ENCODE measurements at regions not wholly inside any gene's neighbourhood (a gene's known extent, or its start where the extent isn't known, plus 50 kb on each side); places are given as distances from the start of the nearest gene placed in this dataset.

DNA sequence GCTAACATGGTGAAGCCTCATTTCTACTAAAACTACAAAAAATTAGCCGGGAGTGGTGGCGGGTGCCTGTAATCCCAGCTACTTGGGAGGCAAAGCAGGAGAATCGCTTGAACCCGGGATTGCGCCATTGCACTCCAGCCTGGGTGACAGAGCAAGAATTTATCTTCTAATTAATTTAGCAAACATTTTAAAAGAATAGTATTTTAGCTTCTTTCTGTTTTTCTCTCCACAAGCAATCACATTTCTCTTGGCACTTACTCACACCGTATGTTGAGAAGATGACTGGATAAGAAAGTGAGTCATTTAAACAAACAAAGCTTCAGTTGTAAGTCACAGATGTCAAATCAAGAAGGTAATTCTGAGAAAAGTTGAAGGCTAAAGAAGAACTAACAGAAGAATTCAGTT, 264.0 kb downstream of the ARL4A start:
- Histone ChIP-seq H3K27me3 (replicated peaks; ENCODE audit: insufficient read depth, low read length) (no peaks in the 10 kb centered on the region), H3K4me3 (ENCODE audit: low read length) (no peak overlapping the region), H3K27ac (ENCODE audit: low read length) (no peak overlapping the region), H3K4me1 (ENCODE audit: low read length) (no peaks in the 10 kb centered on the region), H4K20me1 (ENCODE audit: insufficient read depth, low read length) (no peaks in the 10 kb centered on the region), H3K9ac (ENCODE audit: low read length) (no peak overlapping the region), H3F3A (ENCODE audit: insufficient read depth, low read length) (no peaks in the 10 kb centered on the region), H3K4me2 (ENCODE audit: low read depth, low read length) (no peak overlapping the region), H3K36me3 (replicated peaks; ENCODE audit: insufficient read depth, low read length) (no peaks in the 10 kb centered on the region), H2AFZ (ENCODE audit: low read length) (no peak overlapping the region), H3K79me2 (ENCODE audit: low read length) (no peaks in the 10 kb centered on the region), H3K9me3 (replicated peaks; ENCODE audit: insufficient read depth, low read length) (no peaks in the 10 kb centered on the region), H3K9me2 (replicated peaks; ENCODE audit: insufficient read depth, low read length) (no peaks in the 10 kb centered on the region)
- TF ChIP-seq EZH2phosphoT487 (IDR thresholded peaks at IDR 0.05; ENCODE audit: low read length) (no peak), EZH2 (optimal IDR thresholded peaks at IDR 0.05; ENCODE audit: low read depth, low read length) (no peak)
- TF ChIP-seq, protein P1, sequence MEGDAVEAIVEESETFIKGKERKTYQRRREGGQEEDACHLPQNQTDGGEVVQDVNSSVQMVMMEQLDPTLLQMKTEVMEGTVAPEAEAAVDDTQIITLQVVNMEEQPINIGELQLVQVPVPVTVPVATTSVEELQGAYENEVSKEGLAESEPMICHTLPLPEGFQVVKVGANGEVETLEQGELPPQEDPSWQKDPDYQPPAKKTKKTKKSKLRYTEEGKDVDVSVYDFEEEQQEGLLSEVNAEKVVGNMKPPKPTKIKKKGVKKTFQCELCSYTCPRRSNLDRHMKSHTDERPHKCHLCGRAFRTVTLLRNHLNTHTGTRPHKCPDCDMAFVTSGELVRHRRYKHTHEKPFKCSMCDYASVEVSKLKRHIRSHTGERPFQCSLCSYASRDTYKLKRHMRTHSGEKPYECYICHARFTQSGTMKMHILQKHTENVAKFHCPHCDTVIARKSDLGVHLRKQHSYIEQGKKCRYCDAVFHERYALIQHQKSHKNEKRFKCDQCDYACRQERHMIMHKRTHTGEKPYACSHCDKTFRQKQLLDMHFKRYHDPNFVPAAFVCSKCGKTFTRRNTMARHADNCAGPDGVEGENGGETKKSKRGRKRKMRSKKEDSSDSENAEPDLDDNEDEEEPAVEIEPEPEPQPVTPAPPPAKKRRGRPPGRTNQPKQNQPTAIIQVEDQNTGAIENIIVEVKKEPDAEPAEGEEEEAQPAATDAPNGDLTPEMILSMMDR (IDR thresholded peaks at IDR 0.05; ENCODE audit: low read length), result no peak
- DNase-seq, result no peak

DNA sequence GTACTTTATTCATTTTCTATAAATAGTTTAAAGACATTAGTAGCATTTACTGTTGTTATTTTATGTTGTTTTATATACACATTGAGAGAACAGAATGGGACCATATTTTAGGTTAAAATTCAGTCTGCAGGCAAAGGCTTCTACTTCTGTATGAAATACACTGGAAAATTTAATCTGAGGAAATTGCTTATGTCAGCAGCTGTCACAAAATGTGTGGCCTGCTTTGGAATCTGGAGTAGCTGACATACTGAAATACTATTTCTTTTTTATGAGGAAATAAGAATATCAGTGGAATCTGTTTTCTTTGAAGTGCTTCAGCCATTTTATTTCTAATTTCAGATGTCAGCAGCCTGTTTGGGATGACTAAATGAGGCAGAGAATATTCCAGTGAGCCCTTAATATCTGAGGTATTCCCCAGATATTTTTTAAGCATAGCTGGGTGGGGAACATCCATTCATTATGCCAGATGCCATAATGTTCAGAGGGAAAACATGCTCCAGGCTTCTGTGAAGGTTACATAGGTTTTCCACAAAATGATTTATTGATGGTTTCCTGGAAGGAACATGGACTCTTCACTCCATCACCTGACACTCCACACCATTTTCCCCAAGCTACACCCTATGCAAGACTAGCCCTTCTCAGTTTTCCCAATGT, 267.1 kb downstream of the ARL4A start:
- Histone ChIP-seq H3K4me2 (ENCODE audit: low read depth, low read length) (no peak overlapping the region), H3K36me3 (replicated peaks; ENCODE audit: insufficient read depth, low read length) (no peaks in the 10 kb centered on the region), H3K9me2 (replicated peaks; ENCODE audit: insufficient read depth, low read length) (no peaks in the 10 kb centered on the region), H3K4me3 (ENCODE audit: low read length) (no peak overlapping the region), H4K20me1 (ENCODE audit: insufficient read depth, low read length) (no peaks in the 10 kb centered on the region), H2AFZ (ENCODE audit: low read length) (no peak overlapping the region), H3F3A (ENCODE audit: insufficient read depth, low read length) (no peaks in the 10 kb centered on the region), H3K27me3 (replicated peaks; ENCODE audit: insufficient read depth, low read length) (no peaks in the 10 kb centered on the region), H3K9me3 (replicated peaks; ENCODE audit: insufficient read depth, low read length) (no peaks in the 10 kb centered on the region), H3K4me1 (ENCODE audit: low read length) (no peaks in the 10 kb centered on the region), H3K9ac (ENCODE audit: low read length) (no peak overlapping the region), H3K79me2 (ENCODE audit: low read length) (no peaks in the 10 kb centered on the region), H3K27ac (ENCODE audit: low read length) (no peak overlapping the region)
- no peak for DNase-seq
- no peak for TF ChIP-seq EZH2 (optimal IDR thresholded peaks at IDR 0.05; ENCODE audit: low read depth, low read length)
- TF ChIP-seq EZH2phosphoT487 (IDR thresholded peaks at IDR 0.05; ENCODE audit: low read length), result no peak

DNA sequence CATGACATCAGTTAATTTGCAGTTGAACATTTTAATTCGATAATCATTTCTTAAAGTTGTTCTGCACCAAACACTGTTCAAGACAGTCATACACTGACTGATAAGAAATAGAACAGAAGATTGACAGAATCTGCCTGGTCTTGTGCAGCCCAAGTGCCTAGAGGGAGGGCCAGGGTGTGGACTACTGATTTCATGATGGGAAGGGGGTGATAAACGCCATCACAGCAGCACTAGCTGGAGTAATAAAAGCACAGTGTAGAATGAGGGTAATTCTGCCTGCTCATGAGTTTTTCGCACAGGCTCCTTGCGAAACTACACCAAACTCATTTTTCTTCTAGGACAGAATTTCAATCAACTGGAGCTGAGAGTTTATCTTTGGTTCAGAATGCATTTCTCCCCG, 270.1 kb downstream of the ARL4A start:
- Histone ChIP-seq H3K9me3 (replicated peaks; ENCODE audit: insufficient read depth, low read length) (no peaks in the 10 kb centered on the region), H2AFZ (ENCODE audit: low read length) (no peak overlapping the region), H3K79me2 (ENCODE audit: low read length) (no peaks in the 10 kb centered on the region), H3K9ac (ENCODE audit: low read length) (no peak overlapping the region), H3K4me3 (ENCODE audit: low read length) (no peak overlapping the region), H3K36me3 (replicated peaks; ENCODE audit: insufficient read depth, low read length) (no peaks in the 10 kb centered on the region), H3K9me2 (replicated peaks; ENCODE audit: insufficient read depth, low read length) (no peaks in the 10 kb centered on the region), H4K20me1 (ENCODE audit: insufficient read depth, low read length) (no peaks in the 10 kb centered on the region), H3K4me2 (ENCODE audit: low read depth, low read length) (no peak overlapping the region), H3K27me3 (replicated peaks; ENCODE audit: insufficient read depth, low read length) (no peaks in the 10 kb centered on the region), H3K27ac (ENCODE audit: low read length) (no peak overlapping the region), H3F3A (ENCODE audit: insufficient read depth, low read length) (no peaks in the 10 kb centered on the region), H3K4me1 (ENCODE audit: low read length) (no peaks in the 10 kb centered on the region)
- no peak for DNase-seq
- TF ChIP-seq EZH2phosphoT487 (IDR thresholded peaks at IDR 0.05; ENCODE audit: low read length), result no peak
- no peak for TF ChIP-seq EZH2 (optimal IDR thresholded peaks at IDR 0.05; ENCODE audit: low read depth, low read length)
- TF ChIP-seq, protein P1 (IDR thresholded peaks at IDR 0.05; ENCODE audit: low read length), result no peak

DNA sequence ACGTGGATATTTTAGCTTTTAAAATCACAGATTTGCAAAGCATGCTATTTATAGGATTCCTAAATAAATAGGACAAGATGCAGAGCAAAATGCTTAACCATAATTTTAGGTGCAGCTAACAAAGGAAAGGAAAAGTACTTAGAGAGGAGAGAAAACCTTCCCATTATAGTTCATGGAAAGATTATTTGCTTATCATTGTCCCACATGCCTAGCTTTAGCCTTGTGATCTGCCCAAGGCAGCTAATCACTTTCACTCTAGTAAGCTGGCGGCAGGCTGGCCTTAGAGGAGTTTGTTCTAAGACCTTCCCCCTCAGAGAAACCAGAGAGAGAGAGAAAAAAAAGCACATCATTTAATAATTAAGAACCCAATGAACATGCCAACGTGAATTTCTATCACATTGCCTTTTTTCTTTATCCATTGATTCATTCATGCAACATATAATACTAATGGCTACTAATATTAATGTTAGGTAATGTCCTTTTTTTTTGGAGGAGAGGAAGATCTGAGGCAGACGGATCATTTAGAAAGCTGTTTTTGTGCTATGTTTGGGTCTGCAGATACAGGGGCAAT, 274.6 kb downstream of the ARL4A start:
- Histone ChIP-seq H3K36me3 (replicated peaks; ENCODE audit: insufficient read depth, low read length) (no peaks in the 10 kb centered on the region), H3K4me1 (ENCODE audit: low read length) (no peaks in the 10 kb centered on the region), H3K4me2 (ENCODE audit: low read depth, low read length) (no peak overlapping the region), H3K9me2 (replicated peaks; ENCODE audit: insufficient read depth, low read length) (no peaks in the 10 kb centered on the region), H3K4me3 (ENCODE audit: low read length) (no peak overlapping the region), H3K27me3 (replicated peaks; ENCODE audit: insufficient read depth, low read length) (no peaks in the 10 kb centered on the region), H2AFZ (ENCODE audit: low read length) (no peak overlapping the region), H3F3A (ENCODE audit: insufficient read depth, low read length) (no peaks in the 10 kb centered on the region), H4K20me1 (ENCODE audit: insufficient read depth, low read length) (no peaks in the 10 kb centered on the region), H3K9ac (ENCODE audit: low read length) (no peak overlapping the region), H3K27ac (ENCODE audit: low read length) (no peak overlapping the region), H3K79me2 (ENCODE audit: low read length) (no peaks in the 10 kb centered on the region), H3K9me3 (replicated peaks; ENCODE audit: insufficient read depth, low read length) (no peaks in the 10 kb centered on the region)
- TF ChIP-seq EZH2phosphoT487 (IDR thresholded peaks at IDR 0.05; ENCODE audit: low read length) (no peak), EZH2 (optimal IDR thresholded peaks at IDR 0.05; ENCODE audit: low read depth, low read length) (no peak)
- TF ChIP-seq, protein P1 (IDR thresholded peaks at IDR 0.05; ENCODE audit: low read length), result no peak
- DNase-seq, result no peak
